SK-N-MC (cell line): ENCODE measurements at regions not wholly inside any gene's neighbourhood (a gene's known extent, or its start where the extent isn't known, plus 50 kb on each side); places are given as distances from the start of the nearest gene placed in this dataset.

Experiments used
- DNase-seq: peaks from one replicate; pipeline ENCODE4 v3.0.0-alpha.2; 2011; ENCODE audit warnings: low read depth, low spot score
- H3K27ac ChIP-seq: fragments of 200-600 bp; sonication (generic); 2 replicates; pipeline ENCODE4 v1.5.1; 2016; ENCODE audit warnings: mixed run types
- H3K36me3 ChIP-seq: fragments of 200-600 bp; sonication (generic); 2 replicates; pipeline ENCODE4 v1.6.1; 2017; ENCODE audit warnings: antibody characterized with exemption, low read length, mixed read lengths; ENCODE audit not compliant: insufficient read depth
- H3K4me3 ChIP-seq: fragments of 200-600 bp; sonication (generic); 2 replicates; pipeline ENCODE4 v1.5.1; 2016
- H3K9ac ChIP-seq: fragments of 200-600 bp; sonication (generic); 2 replicates; pipeline ENCODE4 v1.8.0; 2017; ENCODE audit warnings: mixed run types, mixed read lengths; ENCODE audit not compliant: insufficient read length
- H3K9me3 ChIP-seq: fragments of 200-600 bp; sonication (generic); 2 replicates; pipeline ENCODE4 v1.6.1; 2017; ENCODE audit warnings: low read depth, mild to moderate bottlenecking, antibody characterized with exemption, low read length, moderate library complexity, mixed read lengths
- EZH2 ChIP-seq: fragments of 200-600 bp; sonication (generic); IDR thresholded peaks from one replicate; pipeline ENCODE4 v1.6.1; 2017; ENCODE audit warnings: antibody characterized with exemption
- FOXP2 ChIP-seq: optimal IDR thresholded peaks from 2 replicates; pipeline ENCODE3; 2011; ENCODE audit warnings: mild to moderate bottlenecking, moderate library complexity; ENCODE audit not compliant: insufficient read depth; ENCODE audit errors: extremely low read length, control extremely low read depth
- POLR2AphosphoS5 ChIP-seq: IDR thresholded peaks from 2 replicates; pipeline ENCODE4 v1.6.1; 2012; ENCODE audit warnings: mild to moderate bottlenecking, low read depth, low read length, borderline replicate concordance

GRCh38 chr10:130461631-130462030, 325.4 kb downstream of the GLRX3 start:
- TF ChIP-seq POLR2AphosphoS5: no peak
- TF ChIP-seq EZH2: no peak
- DNase-seq: no peak
- Histone ChIP-seq H3K27ac (no peak overlapping the region), H3K4me3 (no peak overlapping the region), H3K36me3 (no peaks in the 10 kb centered on the region), H3K9me3 (no peaks in the 10 kb centered on the region), H3K9ac (no peak overlapping the region)

- no peaks in the 10 kb centered on the region for H3K36me3 ChIP-seq
- H3K27ac ChIP-seq: no peak overlapping the region
- H3K9ac ChIP-seq: no peak overlapping the region
- DNase-seq: no peak
- H3K9me3 ChIP-seq: no peaks in the 10 kb centered on the region
- no peak for TF ChIP-seq POLR2AphosphoS5
- TF ChIP-seq EZH2: no peak
- TF ChIP-seq FOXP2: no peak
- H3K4me3 ChIP-seq: no peak overlapping the region
These were observed 327.1 kb downstream of the GLRX3 start for GRCh38 chr10:130463104-130463875.

- Histone ChIP-seq H3K27ac (no peak overlapping the region), H3K4me3 (no peak overlapping the region), H3K36me3 (no peaks in the 10 kb centered on the region), H3K9me3 (no peaks in the 10 kb centered on the region), H3K9ac (no peak overlapping the region)
- TF ChIP-seq EZH2 (no peak), POLR2AphosphoS5 (no peak), FOXP2 (no peak)
- DNase-seq: no peak
These were observed 327.7 kb downstream of the GLRX3 start for GRCh38 chr10:130463876-130464364.

- no peaks in the 10 kb centered on the region for H3K36me3 ChIP-seq
- no peak for TF ChIP-seq EZH2
- TF ChIP-seq FOXP2: no peak
- no peak for TF ChIP-seq POLR2AphosphoS5
- DNase-seq: no peak
- no peak overlapping the region for H3K9ac ChIP-seq
- no peak overlapping the region for H3K4me3 ChIP-seq
- no peak overlapping the region for H3K27ac ChIP-seq
- H3K9me3 ChIP-seq: no peaks in the 10 kb centered on the region
These were observed 328.2 kb downstream of the GLRX3 start for GRCh38 chr10:130464426-130464825.

- Histone ChIP-seq H3K9me3 (no peaks in the 10 kb centered on the region), H3K9ac (no peak overlapping the region), H3K27ac (no peak overlapping the region), H3K4me3 (no peak overlapping the region), H3K36me3 (no peaks in the 10 kb centered on the region)
- TF ChIP-seq FOXP2 (no peak), EZH2 (no peak), POLR2AphosphoS5 (no peak)
- no peak for DNase-seq
These were observed 330.2 kb downstream of the GLRX3 start for GRCh38 chr10:130466271-130466997.

- H3K9me3 ChIP-seq: no peaks in the 10 kb centered on the region
- H3K27ac ChIP-seq: no peak overlapping the region
- H3K4me3 ChIP-seq: no peak overlapping the region
- no peaks in the 10 kb centered on the region for H3K36me3 ChIP-seq
- H3K9ac ChIP-seq: no peak overlapping the region
- TF ChIP-seq POLR2AphosphoS5 (no peak), FOXP2 (no peak), EZH2 (no peak)
- DNase-seq: no peak
These were observed 334.1 kb downstream of the GLRX3 start for GRCh38 chr10:130470286-130470685.

GRCh38 chr10:130470973-130471372, 334.8 kb downstream of the GLRX3 start:
- no peak overlapping the region for H3K27ac ChIP-seq
- no peaks in the 10 kb centered on the region for H3K36me3 ChIP-seq
- no peak overlapping the region for H3K9ac ChIP-seq
- no peaks in the 10 kb centered on the region for H3K9me3 ChIP-seq
- DNase-seq: no peak
- TF ChIP-seq EZH2 (no peak), POLR2AphosphoS5 (no peak), FOXP2 (no peak)
- no peak overlapping the region for H3K4me3 ChIP-seq

- Histone ChIP-seq H3K9me3 (no peaks in the 10 kb centered on the region), H3K36me3 (no peaks in the 10 kb centered on the region), H3K9ac (no peak overlapping the region), H3K4me3 (no peak overlapping the region), H3K27ac (no peak overlapping the region)
- TF ChIP-seq POLR2AphosphoS5: no peak
- TF ChIP-seq EZH2: no peak
- TF ChIP-seq FOXP2: no peak
- no peak for DNase-seq
These were observed 335.3 kb downstream of the GLRX3 start for GRCh38 chr10:130471486-130471885.
